Neuron (in vitro differentiated cells): ENCODE measurements at regions not wholly inside any gene's neighbourhood (a gene's known extent, or its start where the extent isn't known, plus 50 kb on each side); places are given as distances from the start of the nearest gene placed in this dataset.

Source experiments
- H2AFZ ChIP-seq: one replicate; pipeline ENCODE4 v1.6.1; 2013; ENCODE audit warnings: low read depth, mild to moderate bottlenecking, inconsistent platforms, low read length, moderate library complexity
- H3K27me3 ChIP-seq: one replicate; pipeline ENCODE4 v1.6.1; 2013; ENCODE audit warnings: low read length; ENCODE audit not compliant: insufficient read depth
- H3K36me3 ChIP-seq: one replicate; pipeline ENCODE4 v1.6.1; 2013; ENCODE audit warnings: low read length; ENCODE audit not compliant: insufficient read depth
- H3K4me1 ChIP-seq: one replicate; pipeline ENCODE4 v1.6.1; 2013; ENCODE audit warnings: low read length; ENCODE audit not compliant: insufficient read depth
- H3K4me3 ChIP-seq: 2 replicates; pipeline ENCODE4 v1.5.1; 2013; ENCODE audit warnings: mild to moderate bottlenecking, low read length, moderate library complexity
- H3K9me3 ChIP-seq: one replicate; pipeline ENCODE4 v1.6.1; 2013; ENCODE audit warnings: low read length

DNA sequence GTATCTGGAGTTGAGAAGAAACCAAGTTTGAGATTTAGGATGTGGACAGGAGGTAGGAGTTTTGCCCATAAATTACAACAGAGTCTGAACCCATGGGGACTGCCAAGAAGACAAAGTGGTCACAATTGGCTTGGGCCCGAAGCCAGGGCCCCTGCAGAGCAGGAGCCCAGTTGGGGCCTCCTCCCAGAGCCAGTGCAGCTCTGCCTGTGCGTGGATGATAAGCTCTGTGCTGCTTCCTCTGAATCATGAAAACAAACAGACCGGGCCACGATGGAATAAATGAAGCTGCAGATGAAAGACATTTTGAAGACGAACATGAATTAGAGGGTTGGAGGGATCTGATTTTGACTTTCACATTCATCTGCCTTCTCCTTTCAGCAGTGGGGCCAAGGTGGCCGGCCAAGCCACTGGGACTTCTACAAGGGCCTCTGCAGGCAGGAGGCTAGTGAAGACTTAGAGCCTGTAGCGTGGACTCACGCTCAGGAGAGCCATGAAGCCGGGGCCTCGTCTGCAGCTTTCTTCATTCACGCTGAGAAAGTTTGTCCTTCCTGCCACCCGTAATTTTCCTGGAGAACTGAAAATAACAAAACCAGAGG, 156.8 kb upstream of the LYZL1 start:
- Histone ChIP-seq H3K4me3 (no peak overlapping the region), H2AFZ (no peak overlapping the region), H3K36me3 (no peaks in the 10 kb centered on the region), H3K4me1 (no peaks in the 10 kb centered on the region), H3K27me3 (no peaks in the 10 kb centered on the region), H3K9me3 (no peaks in the 10 kb centered on the region)

DNA sequence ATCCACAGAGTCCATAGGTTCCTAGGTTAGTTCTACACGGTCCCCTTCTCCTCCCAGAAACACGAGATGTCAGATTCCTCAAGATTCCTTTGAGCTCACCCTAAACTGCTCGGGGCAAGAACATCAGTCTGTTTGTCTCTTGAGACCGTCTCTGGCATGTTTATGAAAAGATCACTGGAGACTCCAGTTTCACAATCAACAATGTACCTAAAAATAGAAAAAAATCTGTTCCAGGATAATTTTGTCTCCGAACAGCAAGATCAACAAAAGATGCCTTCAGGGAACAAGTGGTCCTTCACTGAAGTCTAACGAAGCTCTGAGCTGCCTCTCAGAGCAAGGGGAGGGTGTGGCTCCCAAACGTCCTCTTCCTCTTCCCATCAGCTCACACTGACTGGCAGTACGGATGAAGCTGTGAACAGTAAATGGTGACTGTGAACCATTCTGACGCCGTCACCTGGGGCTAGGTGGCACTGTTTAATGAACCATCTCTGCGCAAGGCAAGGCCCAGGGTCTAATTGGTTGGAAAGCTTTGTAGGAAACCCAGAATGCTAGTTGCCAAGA, 156.2 kb upstream of the LYZL1 start:
- no peak overlapping the region for H2AFZ ChIP-seq

DNA sequence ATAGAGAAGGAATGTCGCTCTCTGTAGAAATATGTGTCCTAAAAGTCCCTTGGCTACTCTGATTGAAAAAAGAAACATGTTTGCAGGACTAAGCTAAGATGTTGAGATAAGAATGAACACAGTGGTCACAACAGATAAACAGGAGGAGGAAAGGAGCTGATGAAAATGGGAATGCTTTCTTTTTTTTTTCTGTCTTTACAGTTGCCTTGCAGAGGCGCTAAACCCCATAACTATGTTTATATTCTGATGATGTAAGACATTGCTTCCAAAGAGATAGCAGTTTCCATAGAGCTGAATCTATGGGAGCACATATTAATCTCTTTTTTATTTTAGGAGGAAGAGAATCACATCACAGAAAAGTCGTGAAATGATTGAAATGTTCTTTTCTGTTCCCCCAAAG, 153.5 kb upstream of the LYZL1 start:
- Histone ChIP-seq H3K4me3 (no peak overlapping the region), H3K9me3 (no peaks in the 10 kb centered on the region), H3K27me3 (no peaks in the 10 kb centered on the region), H3K4me1 (no peaks in the 10 kb centered on the region), H2AFZ (no peak overlapping the region), H3K36me3 (no peaks in the 10 kb centered on the region)

More for the DNA sequence above, 156.2 kb upstream of the LYZL1 start:
- H3K4me3 ChIP-seq = no peak overlapping the region
- H3K27me3 ChIP-seq = no peaks in the 10 kb centered on the region
- H3K9me3 ChIP-seq = no peaks in the 10 kb centered on the region
- H3K36me3 ChIP-seq = no peaks in the 10 kb centered on the region
- no peaks in the 10 kb centered on the region for H3K4me1 ChIP-seq

DNA sequence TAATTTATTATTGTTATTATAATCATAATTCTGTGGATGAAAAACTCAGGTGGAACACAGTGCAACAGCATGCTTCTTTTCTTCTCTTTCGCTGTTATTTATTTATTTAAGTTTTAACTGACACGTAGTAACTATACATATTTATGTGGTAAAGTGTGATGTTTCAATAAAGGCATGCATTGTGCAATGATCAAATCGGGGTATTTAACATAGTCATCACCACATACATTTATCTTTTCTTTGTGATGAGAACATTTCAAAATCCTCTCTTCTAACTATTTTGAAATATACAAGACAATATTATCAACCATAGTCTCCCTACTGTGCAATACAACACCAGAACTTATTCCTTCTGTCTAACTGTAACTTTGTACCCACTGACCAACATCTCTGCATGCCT, 152.5 kb upstream of the LYZL1 start:
- H3K9me3 ChIP-seq = no peaks in the 10 kb centered on the region
- no peak overlapping the region for H3K4me3 ChIP-seq
- no peak overlapping the region for H2AFZ ChIP-seq
- H3K27me3 ChIP-seq = no peaks in the 10 kb centered on the region
- H3K36me3 ChIP-seq = no peaks in the 10 kb centered on the region
- no peaks in the 10 kb centered on the region for H3K4me1 ChIP-seq

DNA sequence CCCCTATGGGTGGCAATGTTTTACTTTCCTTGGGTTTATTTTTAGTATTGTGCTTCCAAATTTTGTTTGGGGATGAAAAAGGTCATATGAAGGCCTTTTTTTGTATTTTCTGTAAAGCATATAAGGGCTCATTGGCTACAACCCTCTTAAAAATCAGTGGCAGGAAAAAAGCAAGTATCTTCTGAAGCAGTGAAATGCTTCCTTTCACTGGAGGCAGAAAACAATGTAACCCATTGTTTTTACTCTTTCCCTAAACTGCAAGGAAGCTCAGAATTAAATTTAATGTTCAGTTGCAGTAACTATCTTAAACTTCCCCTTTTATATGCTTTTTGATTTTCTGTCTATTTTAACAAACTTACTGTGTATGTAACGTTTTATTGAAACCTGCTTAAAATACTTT, 148.7 kb upstream of the LYZL1 start:
- Histone ChIP-seq H3K27me3 (peaks cover 6% of the 10 kb centered on the region), H2AFZ (no peak overlapping the region), H3K36me3 (no peaks in the 10 kb centered on the region), H3K9me3 (no peaks in the 10 kb centered on the region), H3K4me1 (no peaks in the 10 kb centered on the region), H3K4me3 (no peak overlapping the region)

DNA sequence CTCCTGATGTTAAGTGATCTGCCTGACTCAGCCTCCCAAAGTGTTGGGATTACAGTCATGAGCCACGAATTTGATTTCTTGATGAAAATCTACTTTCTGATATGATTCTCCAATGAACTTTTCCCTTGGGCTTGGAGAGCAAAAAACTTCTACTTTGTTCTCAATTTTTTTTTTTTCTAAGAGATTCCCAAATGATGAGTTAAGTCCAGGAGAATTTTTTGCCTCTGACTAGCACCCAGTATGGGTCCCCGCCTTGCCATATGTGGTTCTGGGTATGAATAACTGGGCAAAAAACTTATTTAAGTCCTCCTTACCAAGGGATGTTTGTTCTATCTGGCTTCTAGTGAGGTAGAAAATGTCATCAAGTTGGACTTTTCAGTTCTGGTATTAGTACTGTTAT, 147.9 kb upstream of the LYZL1 start:
- no peaks in the 10 kb centered on the region for H3K4me1 ChIP-seq
- H3K36me3 ChIP-seq = no peaks in the 10 kb centered on the region
- peaks cover 6% of the 10 kb centered on the region for H3K27me3 ChIP-seq
- no peak overlapping the region for H2AFZ ChIP-seq
- H3K9me3 ChIP-seq = no peaks in the 10 kb centered on the region
- no peak overlapping the region for H3K4me3 ChIP-seq

DNA sequence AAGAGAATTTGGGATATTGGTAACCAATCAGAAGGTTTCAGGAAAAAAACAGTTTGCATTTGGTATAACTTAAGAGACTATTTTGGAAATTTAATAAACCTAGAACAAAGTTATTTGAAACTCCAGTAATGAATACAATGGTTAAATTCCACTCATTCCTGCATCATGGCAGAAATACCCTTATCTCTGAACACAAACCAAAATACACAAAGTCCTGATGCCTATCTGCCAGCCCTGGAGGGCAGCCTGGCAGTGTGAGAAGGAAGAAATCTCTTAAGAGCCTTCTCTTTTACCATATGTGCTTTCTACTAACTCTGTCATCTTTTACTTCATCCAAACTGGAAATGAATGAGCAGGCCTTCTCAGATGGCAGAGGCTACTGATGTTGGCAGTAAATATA, 147.1 kb upstream of the LYZL1 start:
- Histone ChIP-seq H2AFZ (no peak overlapping the region), H3K27me3 (peaks cover 6% of the 10 kb centered on the region), H3K4me1 (no peaks in the 10 kb centered on the region), H3K9me3 (no peaks in the 10 kb centered on the region), H3K36me3 (no peaks in the 10 kb centered on the region), H3K4me3 (no peak overlapping the region)

DNA sequence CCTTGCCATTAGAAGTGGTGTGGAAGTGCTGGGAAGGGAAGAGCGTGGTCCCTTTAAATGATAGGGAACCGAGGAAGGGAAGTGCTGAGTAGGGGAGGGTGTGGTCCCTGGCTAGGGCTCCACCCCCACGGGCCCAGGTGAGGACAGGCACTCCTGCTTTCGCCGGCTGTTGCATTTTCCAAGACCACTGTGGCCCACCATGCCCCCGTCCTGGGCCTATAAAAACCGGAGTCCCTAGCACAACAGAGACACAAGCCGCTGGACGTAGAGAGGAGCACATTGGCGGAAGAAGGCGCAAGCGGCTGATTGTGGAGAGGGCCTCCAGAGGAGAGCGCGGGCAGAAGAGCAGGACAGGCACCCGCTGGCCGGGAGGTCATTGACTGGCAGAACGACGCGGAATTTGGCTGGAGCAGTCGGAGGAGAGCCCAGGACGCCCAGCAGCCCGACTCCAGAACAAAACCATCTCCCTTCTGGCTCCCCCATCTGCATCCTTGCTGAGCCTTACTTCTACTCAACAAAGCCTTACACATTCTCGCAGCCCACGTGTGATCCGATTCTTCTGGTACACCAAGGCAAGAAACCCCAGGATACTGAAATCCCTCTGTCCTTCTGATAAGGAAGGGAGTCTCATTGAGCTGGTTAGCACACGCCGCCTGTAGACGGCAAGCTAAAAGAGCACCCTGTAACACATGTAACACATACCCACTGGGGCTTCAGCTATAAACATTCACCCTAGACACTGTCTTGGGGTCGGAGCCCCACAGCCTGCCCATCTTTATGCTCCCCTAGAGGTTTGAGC, 146.2 kb upstream of the LYZL1 start:
- Histone ChIP-seq H3K4me3 (no peak overlapping the region), H2AFZ (no peak overlapping the region), H3K4me1 (no peaks in the 10 kb centered on the region), H3K27me3 (peaks cover 6% of the 10 kb centered on the region), H3K36me3 (no peaks in the 10 kb centered on the region), H3K9me3 (no peaks in the 10 kb centered on the region)

DNA sequence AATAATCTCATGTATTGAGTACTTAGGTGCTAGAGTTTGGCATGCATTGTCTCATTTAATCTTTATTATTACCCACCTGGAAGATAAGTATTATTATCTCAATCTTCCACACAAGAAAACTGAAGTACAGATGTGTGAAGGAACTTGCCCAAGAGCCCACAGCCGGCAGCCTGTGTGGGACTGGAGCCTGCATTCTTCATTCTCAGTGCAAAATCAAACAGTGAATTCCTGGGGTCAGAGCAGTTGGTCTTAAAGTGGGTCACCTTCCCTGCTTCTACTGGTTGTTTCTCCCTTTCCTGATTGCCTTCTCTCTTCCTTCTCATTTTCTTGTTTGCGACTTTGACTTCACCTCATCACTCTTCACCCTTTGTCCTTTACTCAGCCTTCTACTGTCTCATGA, 144.7 kb upstream of the LYZL1 start:
- no peaks in the 10 kb centered on the region for H3K9me3 ChIP-seq
- no peaks in the 10 kb centered on the region for H3K36me3 ChIP-seq
- peaks cover 6% of the 10 kb centered on the region for H3K27me3 ChIP-seq
- no peaks in the 10 kb centered on the region for H3K4me1 ChIP-seq
- no peak overlapping the region for H3K4me3 ChIP-seq
- no peak overlapping the region for H2AFZ ChIP-seq

DNA sequence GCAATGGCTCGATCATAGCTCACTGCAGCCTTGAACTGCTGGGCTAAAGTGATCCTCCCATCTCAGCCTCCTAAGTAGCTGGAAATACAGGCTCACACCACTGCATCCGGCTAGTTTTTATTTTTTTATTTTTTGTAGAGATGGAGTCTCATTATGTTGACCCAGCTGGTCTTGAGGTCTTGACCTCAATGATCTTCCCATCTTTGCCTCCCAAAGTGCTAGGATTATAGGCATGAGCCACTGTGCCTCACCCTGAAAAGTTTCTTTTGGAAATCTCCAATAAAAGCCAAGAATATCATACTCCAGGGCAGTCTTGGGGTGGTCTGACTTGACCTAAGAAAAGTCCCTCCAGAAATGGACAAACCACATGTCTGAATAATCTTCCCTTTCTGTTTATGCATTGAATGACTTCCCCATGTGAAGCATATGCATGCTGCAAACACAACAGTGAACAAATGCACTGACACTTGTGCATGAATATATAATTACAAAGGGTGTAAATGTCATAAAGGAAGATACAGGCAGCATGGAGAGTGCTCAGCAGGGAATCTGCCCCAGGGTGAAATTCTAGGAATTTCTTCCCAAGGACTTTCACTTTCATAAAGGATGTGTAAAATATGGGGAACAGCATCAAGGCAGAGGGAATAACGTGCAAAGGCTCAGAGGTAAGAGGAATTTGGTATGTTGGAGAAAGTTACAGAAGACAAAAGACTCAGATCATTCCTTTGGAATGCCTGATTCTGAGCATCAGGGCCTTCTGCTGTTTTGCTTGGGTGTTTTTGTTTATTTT, 142.4 kb upstream of the LYZL1 start:
- H2AFZ ChIP-seq = no peak overlapping the region
- H3K4me3 ChIP-seq = no peak overlapping the region
- no peaks in the 10 kb centered on the region for H3K36me3 ChIP-seq
- H3K4me1 ChIP-seq = no peaks in the 10 kb centered on the region
- no peaks in the 10 kb centered on the region for H3K9me3 ChIP-seq
- peaks cover 6% of the 10 kb centered on the region for H3K27me3 ChIP-seq

DNA sequence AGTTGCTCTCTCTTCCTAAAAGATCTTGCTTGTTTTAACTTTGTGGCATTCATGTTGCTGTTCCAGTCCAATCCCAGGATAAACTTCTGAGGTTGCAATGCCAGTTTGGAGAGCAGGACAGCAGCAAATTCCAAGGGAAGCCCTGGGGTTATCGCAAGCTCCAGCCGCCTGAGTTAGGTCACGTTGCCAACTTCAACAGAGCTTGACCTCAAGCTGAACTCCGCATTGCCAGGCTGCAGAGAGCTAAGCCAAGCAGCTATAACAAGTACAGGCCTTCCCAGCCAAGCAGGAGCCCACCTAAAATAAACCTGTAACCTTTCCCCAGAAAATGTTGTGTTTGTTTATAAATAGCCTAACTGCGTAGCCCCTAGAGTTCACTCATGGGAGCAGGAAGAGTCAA, 138.9 kb upstream of the LYZL1 start:
- Histone ChIP-seq H3K4me1 (no peaks in the 10 kb centered on the region), H2AFZ (no peak overlapping the region), H3K27me3 (no peaks in the 10 kb centered on the region), H3K36me3 (no peaks in the 10 kb centered on the region), H3K4me3 (no peak overlapping the region), H3K9me3 (no peaks in the 10 kb centered on the region)

DNA sequence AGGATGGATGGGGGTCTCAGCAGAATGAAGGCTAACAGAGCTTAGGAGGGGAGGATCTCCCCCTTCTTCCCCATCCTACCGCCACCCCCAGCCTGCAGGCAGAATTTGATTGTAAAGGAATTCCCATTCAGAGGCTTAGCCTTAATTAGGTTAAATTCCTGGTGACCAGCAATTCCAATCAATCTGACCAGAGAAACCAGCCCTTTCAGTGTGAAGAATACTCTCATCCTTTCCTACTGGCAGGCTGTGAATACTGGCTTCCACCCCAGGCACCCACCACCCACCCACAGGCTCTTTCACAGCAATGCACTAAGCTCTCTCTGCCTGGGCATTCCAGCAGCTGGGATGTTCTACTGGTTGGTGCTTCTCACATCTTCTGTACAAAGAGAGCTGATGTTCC, 137.9 kb upstream of the LYZL1 start:
- H3K4me3 ChIP-seq = no peak overlapping the region
- H3K9me3 ChIP-seq = no peaks in the 10 kb centered on the region
- H3K36me3 ChIP-seq = no peaks in the 10 kb centered on the region

DNA sequence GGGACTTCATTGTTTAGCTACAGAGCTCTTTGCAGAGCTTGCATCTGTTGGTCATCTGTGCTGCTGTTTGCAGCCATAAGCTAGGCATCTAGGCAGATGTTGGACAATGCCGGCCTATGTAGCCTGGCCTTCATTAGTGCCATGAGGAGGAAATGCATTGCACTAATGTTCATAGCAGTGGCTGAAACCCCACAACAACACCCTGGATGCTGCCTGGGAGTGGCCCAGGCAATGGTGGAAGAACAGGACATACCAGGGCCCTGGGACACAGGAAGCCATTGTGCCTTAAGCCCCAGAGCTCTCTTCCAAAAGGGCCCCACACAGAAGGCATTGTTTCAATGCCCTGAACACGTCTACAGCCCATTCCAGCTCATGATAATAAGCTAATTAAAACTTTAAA, 131.5 kb upstream of the LYZL1 start:
- Histone ChIP-seq H3K36me3 (no peaks in the 10 kb centered on the region), H3K9me3 (no peaks in the 10 kb centered on the region), H2AFZ (no peak overlapping the region), H3K4me3 (no peak overlapping the region), H3K27me3 (no peaks in the 10 kb centered on the region), H3K4me1 (no peaks in the 10 kb centered on the region)

More for the DNA sequence above, 137.9 kb upstream of the LYZL1 start:
- Histone ChIP-seq H2AFZ (no peak overlapping the region), H3K4me1 (no peaks in the 10 kb centered on the region), H3K27me3 (no peaks in the 10 kb centered on the region)
